Epithelial cell of proximal tubule (primary cell): ENCODE measurements at regions not wholly inside any gene's neighbourhood (a gene's known extent, or its start where the extent isn't known, plus 50 kb on each side); places are given as distances from the start of the nearest gene placed in this dataset.

Experiments used
- DNase-seq: peaks from one replicate; pipeline ENCODE4 v3.0.0-alpha.2; 2011; ENCODE audit warnings: low read depth
- H3K4me3 ChIP-seq: 2 replicates; pipeline ENCODE4 v1.5.1; 2011; ENCODE audit warnings: low read depth, mild to moderate bottlenecking, low read length
- CTCF ChIP-seq: conservative IDR thresholded peaks from 2 replicates; pipeline ENCODE4 v1.5.1; 2012; ENCODE audit warnings: low read depth, mild to moderate bottlenecking, low read length

- no peak overlapping the region for H3K4me3 ChIP-seq
- DNase-seq = no peak
- TF ChIP-seq CTCF = no peak
These were observed 135.1 kb upstream of the PIK3R1 start for GRCh38 chr5:68080282-68081050.

- no peak overlapping the region for H3K4me3 ChIP-seq
- DNase-seq = no peak
- TF ChIP-seq CTCF = no peak
These were observed 138.1 kb upstream of the PIK3R1 start for GRCh38 chr5:68077349-68077894.

GRCh38 chr5:68074633-68075032, 140.9 kb upstream of the PIK3R1 start:
- no peak overlapping the region for H3K4me3 ChIP-seq
- DNase-seq = no peak
- no peak for TF ChIP-seq CTCF

- TF ChIP-seq CTCF = no peak
- DNase-seq = no peak
- no peak overlapping the region for H3K4me3 ChIP-seq
These were observed 141.4 kb upstream of the PIK3R1 start for GRCh38 chr5:68074048-68074632.

GRCh38 chr5:68071736-68072135, 143.8 kb upstream of the PIK3R1 start:
- no peak overlapping the region for H3K4me3 ChIP-seq
- no peak for DNase-seq
- no peak for TF ChIP-seq CTCF

GRCh38 chr5:68071282-68071632, 144.3 kb upstream of the PIK3R1 start:
- no peak for DNase-seq

More at GRCh38 chr5:68071282-68071632, 144.3 kb upstream of the PIK3R1 start:
- H3K4me3 ChIP-seq = no peak overlapping the region
- no peak for TF ChIP-seq CTCF
